ENCODE measurements at regions not wholly inside any gene's neighbourhood (a gene's known extent, or its start where the extent isn't known, plus 50 kb on each side); places are given as distances from the start of the nearest gene placed in this dataset.

DNA sequence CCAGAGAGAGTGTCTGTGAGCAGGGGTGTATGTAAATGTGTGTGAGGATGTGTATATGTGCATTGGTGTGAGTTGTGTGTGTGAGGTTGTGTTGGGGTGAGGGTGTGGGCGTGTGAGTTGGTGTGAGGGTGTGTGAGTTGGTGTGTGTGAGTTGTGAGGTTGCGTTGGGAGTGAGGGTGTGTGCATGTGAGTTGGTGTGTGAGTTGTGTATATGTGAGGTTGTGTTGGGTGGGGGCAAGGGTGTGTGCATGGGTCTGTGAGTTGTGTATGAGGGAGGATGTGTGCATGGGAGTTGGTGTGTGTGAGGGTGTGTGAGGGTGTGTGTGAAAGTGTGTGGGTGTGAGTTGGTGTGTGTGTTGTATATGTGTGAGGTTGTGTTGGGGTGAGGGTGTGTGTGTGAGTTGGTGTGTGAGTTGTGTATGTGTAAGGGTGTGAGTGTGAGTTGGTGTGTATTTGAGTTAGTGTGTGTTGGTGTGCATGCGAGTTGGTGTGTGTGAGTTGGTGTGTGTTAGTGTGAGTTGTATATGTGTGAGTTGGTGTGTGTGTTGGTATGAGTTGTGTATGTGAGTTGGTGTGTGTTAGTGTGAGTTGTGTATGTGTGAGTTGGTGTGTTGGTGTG is 161.6 kb upstream of the IER5L start:
- TF ChIP-seq, protein P1, sequence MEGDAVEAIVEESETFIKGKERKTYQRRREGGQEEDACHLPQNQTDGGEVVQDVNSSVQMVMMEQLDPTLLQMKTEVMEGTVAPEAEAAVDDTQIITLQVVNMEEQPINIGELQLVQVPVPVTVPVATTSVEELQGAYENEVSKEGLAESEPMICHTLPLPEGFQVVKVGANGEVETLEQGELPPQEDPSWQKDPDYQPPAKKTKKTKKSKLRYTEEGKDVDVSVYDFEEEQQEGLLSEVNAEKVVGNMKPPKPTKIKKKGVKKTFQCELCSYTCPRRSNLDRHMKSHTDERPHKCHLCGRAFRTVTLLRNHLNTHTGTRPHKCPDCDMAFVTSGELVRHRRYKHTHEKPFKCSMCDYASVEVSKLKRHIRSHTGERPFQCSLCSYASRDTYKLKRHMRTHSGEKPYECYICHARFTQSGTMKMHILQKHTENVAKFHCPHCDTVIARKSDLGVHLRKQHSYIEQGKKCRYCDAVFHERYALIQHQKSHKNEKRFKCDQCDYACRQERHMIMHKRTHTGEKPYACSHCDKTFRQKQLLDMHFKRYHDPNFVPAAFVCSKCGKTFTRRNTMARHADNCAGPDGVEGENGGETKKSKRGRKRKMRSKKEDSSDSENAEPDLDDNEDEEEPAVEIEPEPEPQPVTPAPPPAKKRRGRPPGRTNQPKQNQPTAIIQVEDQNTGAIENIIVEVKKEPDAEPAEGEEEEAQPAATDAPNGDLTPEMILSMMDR (IDR thresholded peaks at IDR 0.05): no peak
- TF ChIP-seq POLR2AphosphoS5 (IDR thresholded peaks at IDR 0.05): no peak

All from esophagus muscularis mucosa (tissue), 3 donors.